ENCODE measurements at regions not wholly inside any gene's neighbourhood (a gene's known extent, or its start where the extent isn't known, plus 50 kb on each side); places are given as distances from the start of the nearest gene placed in this dataset.

DNA sequence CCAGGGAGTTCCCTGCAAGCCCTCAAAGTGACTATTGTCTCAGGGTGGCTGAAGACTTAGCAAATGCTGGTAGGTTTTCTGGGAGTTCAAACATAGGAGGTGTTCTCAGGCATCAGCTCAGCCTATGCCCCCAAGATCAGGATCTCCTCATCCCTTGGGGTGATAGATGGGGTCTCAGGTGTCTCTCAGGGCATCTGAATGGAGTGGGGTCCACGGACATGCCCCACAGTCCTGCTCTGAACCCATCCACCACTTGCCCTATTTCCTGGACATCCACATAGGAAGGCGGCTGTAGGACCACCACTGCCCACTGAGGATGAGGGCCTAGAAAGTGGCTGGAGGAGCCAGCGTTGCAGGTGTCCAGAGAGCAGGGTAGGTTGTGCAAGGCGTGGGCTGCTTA lies 287.0 kb upstream of the CXCR4 start:
- H3K27me3 ChIP-seq (ENCODE audit: insufficient read depth, low read depth, low read length), result no peaks in the 10 kb centered on the region
- H4K20me1 ChIP-seq (ENCODE audit: insufficient read depth), result no peaks in the 10 kb centered on the region
- H2AFZ ChIP-seq (ENCODE audit: low read depth, low read length), result no peak overlapping the region
- H3K4me2 ChIP-seq (ENCODE audit: low read length), result no peak overlapping the region
- no peak overlapping the region for H3K9ac ChIP-seq (ENCODE audit: low read length)
- no peaks in the 10 kb centered on the region for H3F3A ChIP-seq (ENCODE audit: insufficient read depth, low read length, poor library complexity, severe bottlenecking)
- no peaks in the 10 kb centered on the region for H3K9me2 ChIP-seq (ENCODE audit: insufficient read depth, low read length)
- H3K9me3 ChIP-seq (ENCODE audit: low read length), result no peaks in the 10 kb centered on the region
- H3K27ac ChIP-seq (ENCODE audit: low read length), result no peak overlapping the region
- H3K79me2 ChIP-seq (replicated peaks; ENCODE audit: insufficient read depth, low read length), result no peaks in the 10 kb centered on the region
- H3K4me3 ChIP-seq (ENCODE audit: low read length), result no peak overlapping the region
- TF ChIP-seq EZH2 (IDR thresholded peaks at IDR 0.05; ENCODE audit: borderline replicate concordance, insufficient read depth, low read length, poor library complexity, severe bottlenecking), result no peak
- TF ChIP-seq POLR2AphosphoS5 (IDR thresholded peaks at IDR 0.05), result no peak
- no peaks in the 10 kb centered on the region for H3K36me3 ChIP-seq (ENCODE audit: insufficient read depth, low read length)

DNA sequence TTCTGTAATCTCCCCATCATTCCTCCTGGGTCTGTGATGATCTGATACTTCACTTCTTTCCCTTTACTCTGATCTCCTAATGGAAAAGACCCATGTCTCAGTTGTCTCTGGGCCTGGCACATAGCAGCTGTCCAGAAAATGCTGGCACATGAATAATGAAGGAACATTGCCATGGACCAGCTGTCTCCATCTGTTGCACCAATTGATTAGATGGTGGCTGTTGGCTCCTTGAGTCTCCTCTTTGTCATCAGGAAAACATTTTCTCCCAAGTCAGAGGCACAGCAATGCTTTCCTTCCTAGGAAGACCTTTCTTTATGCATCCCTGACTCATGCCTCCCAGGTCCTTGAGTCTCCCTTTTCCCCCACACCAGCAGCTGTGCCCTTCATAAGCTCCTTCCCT lies 286.2 kb upstream of the CXCR4 start:
- H3F3A ChIP-seq (ENCODE audit: insufficient read depth, low read length, poor library complexity, severe bottlenecking), result no peaks in the 10 kb centered on the region
- H3K27ac ChIP-seq (ENCODE audit: low read length), result no peak overlapping the region
- no peak overlapping the region for H3K9ac ChIP-seq (ENCODE audit: low read length)
- H3K36me3 ChIP-seq (ENCODE audit: insufficient read depth, low read length), result no peaks in the 10 kb centered on the region
- no peaks in the 10 kb centered on the region for H3K9me2 ChIP-seq (ENCODE audit: insufficient read depth, low read length)
- no peak overlapping the region for H3K4me3 ChIP-seq (ENCODE audit: low read length)
- no peak for TF ChIP-seq TAF1 (IDR thresholded peaks at IDR 0.05; ENCODE audit: low read depth)
- no peak for TF ChIP-seq EZH2 (IDR thresholded peaks at IDR 0.05; ENCODE audit: borderline replicate concordance, insufficient read depth, low read length, poor library complexity, severe bottlenecking)
- TF ChIP-seq EP300 (conservative IDR thresholded peaks at IDR 0.05; ENCODE audit: poor library complexity, severe bottlenecking), result no peak
- TF ChIP-seq, protein P1, sequence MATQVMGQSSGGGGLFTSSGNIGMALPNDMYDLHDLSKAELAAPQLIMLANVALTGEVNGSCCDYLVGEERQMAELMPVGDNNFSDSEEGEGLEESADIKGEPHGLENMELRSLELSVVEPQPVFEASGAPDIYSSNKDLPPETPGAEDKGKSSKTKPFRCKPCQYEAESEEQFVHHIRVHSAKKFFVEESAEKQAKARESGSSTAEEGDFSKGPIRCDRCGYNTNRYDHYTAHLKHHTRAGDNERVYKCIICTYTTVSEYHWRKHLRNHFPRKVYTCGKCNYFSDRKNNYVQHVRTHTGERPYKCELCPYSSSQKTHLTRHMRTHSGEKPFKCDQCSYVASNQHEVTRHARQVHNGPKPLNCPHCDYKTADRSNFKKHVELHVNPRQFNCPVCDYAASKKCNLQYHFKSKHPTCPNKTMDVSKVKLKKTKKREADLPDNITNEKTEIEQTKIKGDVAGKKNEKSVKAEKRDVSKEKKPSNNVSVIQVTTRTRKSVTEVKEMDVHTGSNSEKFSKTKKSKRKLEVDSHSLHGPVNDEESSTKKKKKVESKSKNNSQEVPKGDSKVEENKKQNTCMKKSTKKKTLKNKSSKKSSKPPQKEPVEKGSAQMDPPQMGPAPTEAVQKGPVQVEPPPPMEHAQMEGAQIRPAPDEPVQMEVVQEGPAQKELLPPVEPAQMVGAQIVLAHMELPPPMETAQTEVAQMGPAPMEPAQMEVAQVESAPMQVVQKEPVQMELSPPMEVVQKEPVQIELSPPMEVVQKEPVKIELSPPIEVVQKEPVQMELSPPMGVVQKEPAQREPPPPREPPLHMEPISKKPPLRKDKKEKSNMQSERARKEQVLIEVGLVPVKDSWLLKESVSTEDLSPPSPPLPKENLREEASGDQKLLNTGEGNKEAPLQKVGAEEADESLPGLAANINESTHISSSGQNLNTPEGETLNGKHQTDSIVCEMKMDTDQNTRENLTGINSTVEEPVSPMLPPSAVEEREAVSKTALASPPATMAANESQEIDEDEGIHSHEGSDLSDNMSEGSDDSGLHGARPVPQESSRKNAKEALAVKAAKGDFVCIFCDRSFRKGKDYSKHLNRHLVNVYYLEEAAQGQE (IDR thresholded peaks at IDR 0.05; ENCODE audit: borderline replicate concordance), result no peak
- TF ChIP-seq POLR2AphosphoS5 (IDR thresholded peaks at IDR 0.05), result no peak
- TF ChIP-seq RAD21 (conservative IDR thresholded peaks at IDR 0.05), result no peak
- H3K27me3 ChIP-seq (ENCODE audit: insufficient read depth, low read depth, low read length), result no peaks in the 10 kb centered on the region
- no peak overlapping the region for H2AFZ ChIP-seq (ENCODE audit: low read depth, low read length)
- H3K79me2 ChIP-seq (replicated peaks; ENCODE audit: insufficient read depth, low read length), result no peaks in the 10 kb centered on the region
- H4K20me1 ChIP-seq (ENCODE audit: insufficient read depth), result no peaks in the 10 kb centered on the region
- no peaks in the 10 kb centered on the region for H3K9me3 ChIP-seq (ENCODE audit: low read length)
- H3K4me2 ChIP-seq (ENCODE audit: low read length), result no peak overlapping the region

DNA sequence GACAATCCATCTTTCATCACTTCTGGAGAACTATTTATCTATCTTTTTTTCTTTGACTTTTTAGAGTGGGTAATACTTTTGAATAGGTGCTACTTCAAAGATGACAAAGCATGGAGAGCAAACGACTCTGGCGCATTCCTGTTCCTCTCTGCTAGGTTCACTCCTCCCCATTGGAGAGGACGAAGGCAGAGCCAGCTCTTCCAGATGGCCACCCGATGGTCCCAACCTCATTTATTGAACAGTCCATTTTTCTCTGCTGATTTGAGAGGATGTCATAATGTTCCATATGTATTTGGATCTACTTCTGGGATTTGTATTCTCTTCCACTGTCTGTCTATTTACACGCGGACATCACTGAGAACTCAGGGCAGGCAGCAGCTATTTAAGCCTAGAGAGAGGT lies 284.3 kb upstream of the CXCR4 start:
- H3K27me3 ChIP-seq (ENCODE audit: insufficient read depth, low read depth, low read length), result no peaks in the 10 kb centered on the region
- no peak overlapping the region for H2AFZ ChIP-seq (ENCODE audit: low read depth, low read length)
- no peaks in the 10 kb centered on the region for H3K9me3 ChIP-seq (ENCODE audit: low read length)
- no peaks in the 10 kb centered on the region for H4K20me1 ChIP-seq (ENCODE audit: insufficient read depth)
- H3K79me2 ChIP-seq (replicated peaks; ENCODE audit: insufficient read depth, low read length), result no peaks in the 10 kb centered on the region
- no peak overlapping the region for H3K4me2 ChIP-seq (ENCODE audit: low read length)
- no peaks in the 10 kb centered on the region for H3K36me3 ChIP-seq (ENCODE audit: insufficient read depth, low read length)
- no peak overlapping the region for H3K27ac ChIP-seq (ENCODE audit: low read length)
- H3K9me2 ChIP-seq (ENCODE audit: insufficient read depth, low read length), result no peaks in the 10 kb centered on the region
- H3K4me3 ChIP-seq (ENCODE audit: low read length), result no peak overlapping the region
- H3K9ac ChIP-seq (ENCODE audit: low read length), result no peak overlapping the region
- H3F3A ChIP-seq (ENCODE audit: insufficient read depth, low read length, poor library complexity, severe bottlenecking), result no peaks in the 10 kb centered on the region
- TF ChIP-seq RAD21 (conservative IDR thresholded peaks at IDR 0.05), result no peak
- TF ChIP-seq EZH2 (IDR thresholded peaks at IDR 0.05; ENCODE audit: borderline replicate concordance, insufficient read depth, low read length, poor library complexity, severe bottlenecking), result no peak
- TF ChIP-seq TAF1 (IDR thresholded peaks at IDR 0.05; ENCODE audit: low read depth), result no peak
- TF ChIP-seq, protein P1 (IDR thresholded peaks at IDR 0.05; ENCODE audit: borderline replicate concordance), result no peak
- no peak for TF ChIP-seq SMC3 (conservative IDR thresholded peaks at IDR 0.05; ENCODE audit: poor library complexity)
- TF ChIP-seq, protein P2, sequence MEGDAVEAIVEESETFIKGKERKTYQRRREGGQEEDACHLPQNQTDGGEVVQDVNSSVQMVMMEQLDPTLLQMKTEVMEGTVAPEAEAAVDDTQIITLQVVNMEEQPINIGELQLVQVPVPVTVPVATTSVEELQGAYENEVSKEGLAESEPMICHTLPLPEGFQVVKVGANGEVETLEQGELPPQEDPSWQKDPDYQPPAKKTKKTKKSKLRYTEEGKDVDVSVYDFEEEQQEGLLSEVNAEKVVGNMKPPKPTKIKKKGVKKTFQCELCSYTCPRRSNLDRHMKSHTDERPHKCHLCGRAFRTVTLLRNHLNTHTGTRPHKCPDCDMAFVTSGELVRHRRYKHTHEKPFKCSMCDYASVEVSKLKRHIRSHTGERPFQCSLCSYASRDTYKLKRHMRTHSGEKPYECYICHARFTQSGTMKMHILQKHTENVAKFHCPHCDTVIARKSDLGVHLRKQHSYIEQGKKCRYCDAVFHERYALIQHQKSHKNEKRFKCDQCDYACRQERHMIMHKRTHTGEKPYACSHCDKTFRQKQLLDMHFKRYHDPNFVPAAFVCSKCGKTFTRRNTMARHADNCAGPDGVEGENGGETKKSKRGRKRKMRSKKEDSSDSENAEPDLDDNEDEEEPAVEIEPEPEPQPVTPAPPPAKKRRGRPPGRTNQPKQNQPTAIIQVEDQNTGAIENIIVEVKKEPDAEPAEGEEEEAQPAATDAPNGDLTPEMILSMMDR (IDR thresholded peaks at IDR 0.05; ENCODE audit: poor library complexity, severe bottlenecking), result no peak
- TF ChIP-seq EP300 (conservative IDR thresholded peaks at IDR 0.05; ENCODE audit: poor library complexity, severe bottlenecking), result no peak
- TF ChIP-seq POLR2AphosphoS5 (IDR thresholded peaks at IDR 0.05), result no peak
- no peak for TF ChIP-seq MXI1 (conservative IDR thresholded peaks at IDR 0.05; ENCODE audit: poor library complexity, severe bottlenecking)

Data from neural cell (in vitro differentiated cells).